LHCN-M2 (cell line): ENCODE measurements at regions not wholly inside any gene's neighbourhood (a gene's known extent, or its start where the extent isn't known, plus 50 kb on each side); places are given as distances from the start of the nearest gene placed in this dataset.
A peak's percentile ranks its signal among the peaks of the same experiment; 100 is the strongest.

Source experiments
- DNase-seq: peaks from one replicate; pipeline ENCODE4 v3.0.0-alpha.2; 2012; ENCODE audit warnings: low read depth

- DNase-seq: peak; percentile 86
These were observed 149.5 kb upstream of the B3GALT2 start for GRCh38 chr1:193335806-193336428.

DNA sequence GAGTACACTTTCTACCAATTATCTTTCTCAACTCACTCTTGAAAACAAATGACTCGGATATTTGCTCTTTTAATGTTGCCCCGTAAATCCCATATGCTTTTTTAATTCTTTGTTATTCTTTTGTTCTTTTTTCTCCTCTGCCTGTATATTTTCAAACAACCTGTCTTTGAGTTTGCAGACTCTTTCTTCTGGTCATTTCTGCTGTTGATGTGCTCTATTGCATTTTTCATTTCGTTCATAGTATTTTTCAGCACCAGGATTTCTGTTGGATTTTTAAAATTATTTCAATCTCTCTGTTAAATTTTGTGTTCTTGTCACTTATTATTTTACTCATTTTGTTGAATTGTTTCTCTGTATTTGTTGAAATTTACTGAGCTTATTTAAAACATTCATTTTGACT, 146.8 kb upstream of the B3GALT2 start:
- no peak for DNase-seq

DNA sequence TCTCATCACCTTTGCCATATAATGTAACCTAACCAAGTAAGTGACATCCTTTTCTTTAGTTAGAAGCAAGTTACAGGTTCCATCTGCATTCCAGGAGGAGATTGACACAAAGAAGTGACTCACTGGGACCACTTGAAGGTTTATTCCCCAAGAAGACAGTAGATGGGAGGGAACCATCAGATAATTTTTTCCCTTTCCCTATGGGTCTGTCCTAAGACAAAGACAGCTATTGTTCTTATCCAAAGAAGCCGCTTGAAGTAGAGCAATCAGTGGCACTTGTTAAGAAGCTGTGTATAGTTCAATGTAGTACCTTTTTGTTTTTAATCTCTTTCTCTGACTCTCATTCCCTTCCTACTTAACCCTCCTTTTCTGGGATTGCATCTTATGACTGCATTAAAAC, 139.9 kb upstream of the B3GALT2 start:
- no peak for DNase-seq

GRCh38 chr1:193325771-193326170, 139.4 kb upstream of the B3GALT2 start:
- DNase-seq: no peak

DNA sequence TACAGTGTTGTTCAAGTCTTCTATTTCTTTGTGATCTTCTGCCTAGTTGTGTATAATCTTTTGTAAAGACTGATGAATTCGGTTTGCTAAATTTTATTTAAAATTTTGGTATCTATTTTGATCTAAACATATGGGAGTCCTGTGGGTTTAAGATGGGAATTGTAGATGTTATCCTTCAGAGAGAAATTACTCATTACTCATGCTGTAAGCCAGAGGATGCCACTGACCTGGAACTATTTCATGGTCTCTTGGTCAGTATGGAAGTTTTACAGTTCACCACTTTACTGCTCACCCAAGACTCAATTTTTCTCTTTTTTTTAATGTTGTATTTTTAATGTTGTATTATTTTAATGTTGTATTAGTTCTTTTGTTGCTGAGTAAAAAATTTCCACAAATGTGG, 138.6 kb upstream of the B3GALT2 start:
- DNase-seq: no peak

DNA sequence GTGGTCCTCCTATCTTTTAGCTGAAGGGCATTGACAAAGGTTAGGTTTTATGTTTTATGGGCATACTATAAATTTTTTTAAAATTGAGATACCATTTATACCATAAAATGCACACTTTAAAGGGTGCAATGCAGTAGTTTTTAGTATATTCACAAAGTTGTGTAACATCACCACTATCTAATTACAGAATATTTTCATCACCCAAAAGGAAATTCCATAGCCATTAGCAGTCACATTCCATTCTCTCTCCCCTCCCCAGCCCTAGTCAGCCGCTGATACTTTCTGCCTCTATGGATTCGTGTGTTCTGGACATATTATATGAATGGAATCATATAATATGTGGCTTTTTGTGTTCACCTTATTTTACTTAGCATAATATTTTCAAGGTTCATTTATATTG, 135.8 kb upstream of the B3GALT2 start:
- peak; percentile 84 for DNase-seq

DNA sequence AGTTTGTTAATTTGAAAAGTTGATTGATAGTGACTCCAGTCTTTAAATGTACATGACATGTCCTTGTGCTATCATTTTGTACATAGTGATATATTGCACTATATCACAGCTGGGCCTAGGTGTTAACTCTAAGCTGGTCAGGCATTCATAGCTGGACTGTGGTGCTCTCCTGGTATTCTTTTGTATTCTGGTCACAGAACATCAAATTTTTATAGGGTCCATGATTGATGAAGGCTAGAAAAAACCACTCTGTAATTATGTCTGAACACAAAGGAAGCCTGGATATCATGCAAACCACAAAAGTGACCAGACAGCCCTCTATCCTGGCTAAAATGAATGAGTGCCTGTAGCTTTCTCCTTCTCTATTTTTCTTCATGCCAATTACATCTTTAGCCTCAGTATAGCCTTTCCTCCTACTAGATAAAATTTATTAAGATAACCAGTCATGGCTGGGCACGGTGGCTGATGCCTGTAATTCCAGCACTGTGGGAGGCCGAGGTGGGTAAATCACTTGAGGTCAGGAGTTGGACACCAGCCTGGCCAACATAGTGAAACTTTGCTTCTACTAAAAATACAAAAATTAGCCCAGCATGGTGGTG, 134.9 kb upstream of the B3GALT2 start:
- no peak for DNase-seq

- DNase-seq: no peak
These were observed 133.9 kb upstream of the B3GALT2 start for GRCh38 chr1:193320270-193320669.

DNA sequence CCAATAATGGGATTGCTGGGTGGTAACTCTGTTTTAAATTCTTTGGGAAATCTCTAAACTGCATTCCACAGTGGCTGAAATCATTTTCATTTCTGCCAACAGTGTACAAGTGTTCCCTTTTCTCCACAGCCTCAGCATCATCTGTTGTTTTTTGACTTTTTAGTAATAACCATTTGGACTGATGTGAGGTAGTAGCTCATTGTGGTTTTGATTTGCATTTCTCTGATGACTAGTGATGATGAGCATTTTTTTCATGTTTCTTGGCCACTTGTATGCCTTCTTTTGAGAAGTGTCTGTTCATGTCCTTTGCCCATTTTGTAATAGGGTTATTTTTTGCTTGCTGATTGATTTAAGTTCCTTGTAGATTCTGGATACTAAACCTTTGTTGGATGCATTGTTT, 131.9 kb upstream of the B3GALT2 start:
- peak; percentile 45 for DNase-seq

DNA sequence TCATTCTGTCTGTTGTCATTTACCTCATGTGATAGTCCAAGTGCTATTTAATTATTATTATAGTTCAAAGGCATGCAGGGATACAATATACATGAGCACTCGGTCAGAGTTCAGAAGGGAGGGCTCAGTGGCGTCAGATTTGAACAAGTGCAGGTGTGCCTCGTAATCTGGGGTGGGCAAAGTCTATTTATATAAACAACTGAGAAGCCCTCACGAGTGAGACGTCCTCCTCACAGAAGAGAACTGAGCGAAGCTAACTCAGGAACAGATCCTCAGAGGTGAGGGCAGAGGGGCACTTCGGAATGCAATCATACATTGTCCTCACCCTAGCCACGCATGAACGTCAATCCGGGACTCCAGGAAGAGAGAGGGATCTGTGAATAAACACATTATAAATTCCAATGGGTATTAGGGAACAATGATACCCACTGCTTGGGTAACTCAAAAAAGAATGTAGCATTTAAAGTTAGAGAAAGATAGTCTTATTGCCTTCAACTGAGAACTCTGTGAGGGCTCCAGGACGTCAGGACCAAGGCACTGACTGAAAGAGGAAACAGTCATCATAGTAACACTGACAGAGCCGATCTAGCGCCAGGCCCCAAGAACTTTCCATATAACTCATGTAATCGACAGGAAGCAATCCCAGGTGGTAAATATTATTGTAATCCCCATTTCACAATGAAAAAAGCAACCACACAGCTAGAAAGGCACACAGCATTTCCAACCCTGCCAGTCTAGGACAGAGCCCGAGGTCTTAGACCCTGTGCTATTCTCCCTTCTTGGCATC, 127.1 kb upstream of the B3GALT2 start:
- DNase-seq: no peak

GRCh38 chr1:193312432-193312831, 126.0 kb upstream of the B3GALT2 start:
- no peak for DNase-seq

DNA sequence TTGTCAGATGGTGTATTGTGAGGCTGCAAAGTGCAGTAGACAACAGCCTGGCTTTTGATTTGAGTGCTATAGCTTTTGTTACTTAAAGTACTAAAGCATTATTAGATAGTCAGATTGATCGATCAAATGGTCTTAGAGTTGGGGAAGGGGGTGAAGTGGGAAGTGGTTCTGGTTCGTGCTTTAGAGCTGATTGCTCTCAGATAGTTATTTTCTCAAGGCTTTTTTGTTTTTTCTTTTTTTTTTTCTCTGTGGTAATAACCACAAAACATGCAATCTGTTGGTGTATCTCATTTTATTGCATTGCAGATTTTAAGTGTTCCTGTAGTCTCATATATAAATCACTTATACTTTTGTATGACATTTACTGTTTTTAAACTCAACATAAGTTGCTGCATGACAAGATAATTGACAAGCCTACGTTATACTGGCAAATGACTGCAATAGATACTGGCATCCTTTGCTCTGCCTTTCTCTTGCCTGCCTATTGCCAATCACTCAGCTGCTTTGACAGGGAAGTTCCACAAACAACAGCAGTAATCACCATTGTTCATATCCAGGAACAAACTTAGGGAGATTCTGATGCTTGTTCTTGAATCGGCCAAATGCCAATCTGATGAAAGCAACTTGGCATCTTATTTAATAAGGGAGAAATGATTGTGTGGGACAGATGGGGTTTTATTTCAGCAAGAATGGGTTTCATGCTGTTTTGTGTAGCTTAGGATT, 125.0 kb upstream of the B3GALT2 start:
- DNase-seq: peak; percentile 51

GRCh38 chr1:193310564-193310963, 124.2 kb upstream of the B3GALT2 start:
- no peak for DNase-seq

DNA sequence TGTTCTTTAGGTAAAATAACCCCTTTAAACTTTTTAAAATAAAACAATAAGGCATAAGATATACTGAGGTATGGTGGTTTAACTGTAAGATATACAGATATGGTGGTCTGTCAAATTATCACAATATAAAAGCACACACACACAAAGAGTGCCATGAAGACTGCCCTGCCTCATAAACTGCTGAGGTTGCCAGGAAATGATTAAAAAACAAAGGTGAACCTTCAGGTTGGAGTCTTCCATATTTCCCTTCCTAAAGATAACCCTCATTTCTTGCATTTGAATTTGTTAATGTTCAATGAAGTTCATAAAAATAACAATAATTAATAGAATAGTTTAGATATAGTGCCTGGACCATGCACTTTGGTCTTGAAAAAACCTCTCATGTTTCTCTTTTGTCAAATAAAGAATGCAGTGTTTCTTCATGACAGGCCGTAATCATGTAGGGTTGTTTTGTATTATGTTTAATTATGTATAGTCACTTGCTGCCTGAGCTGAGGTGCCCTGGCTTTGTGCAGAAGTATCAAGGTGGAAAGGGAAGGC, 123.6 kb upstream of the B3GALT2 start:
- DNase-seq: no peak

DNA sequence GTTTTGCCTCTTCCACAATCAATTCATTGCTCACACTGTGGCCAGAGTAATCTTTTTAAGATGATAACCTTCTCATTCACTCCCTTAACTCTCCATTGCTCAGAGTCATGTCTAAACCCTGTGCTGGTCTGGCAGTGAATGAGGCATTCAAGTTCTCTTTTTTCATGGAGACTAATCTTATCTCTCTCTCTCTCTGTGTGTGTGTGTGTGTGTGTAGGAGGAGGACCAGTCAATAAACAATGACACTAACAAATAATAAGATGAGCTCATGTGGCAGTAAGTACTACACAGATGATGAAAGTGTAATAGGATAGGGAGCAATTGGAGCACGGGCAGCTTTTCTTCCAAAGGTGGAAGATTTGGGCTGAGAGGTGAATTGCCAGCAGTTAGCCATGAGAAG, 122.0 kb upstream of the B3GALT2 start:
- DNase-seq: no peak

GRCh38 chr1:193306430-193306829, 120.0 kb upstream of the B3GALT2 start:
- DNase-seq: no peak
